Gastroesophageal sphincter (tissue), 4 donors: ENCODE measurements at regions not wholly inside any gene's neighbourhood (a gene's known extent, or its start where the extent isn't known, plus 50 kb on each side); places are given as distances from the start of the nearest gene placed in this dataset.

ENCODE experiments used
- ATAC-seq: fragments of 150-250 bp; one replicate; pipeline ENCODE4 v1.9.1; 2016; ENCODE audit warnings: mild to moderate bottlenecking, moderate library complexity
- H3K27ac ChIP-seq, 4 donors: fragments of 200-600 bp; sonication (generic) in 3 of 4; 1 replicate in 3 of 4; 2 replicates in 1 of 4; pipeline ENCODE4 v1.5.1; 2016 to 2019
- H3K27me3 ChIP-seq: fragments of 200-600 bp; sonication (generic); one replicate; pipeline ENCODE4 v1.5.1; 2019
- H3K36me3 ChIP-seq, 2 donors: fragments of 200-600 bp; sonication (generic); one replicate each; pipeline ENCODE4 v1.5.1; 2019; ENCODE audit warnings: control low read depth in 1 of 2
- H3K4me1 ChIP-seq, 3 donors: fragments of 200-600 bp; sonication (generic); 1 replicate in 2 of 3; 2 replicates in 1 of 3; pipeline ENCODE4 v1.5.1; 2016 to 2019; ENCODE audit warnings: control low read depth in 2 of 3
- H3K4me3 ChIP-seq, 2 donors: fragments of 200-600 bp; sonication (generic); one replicate each; pipeline ENCODE4 v1.5.1; 2019; ENCODE audit warnings: mild to moderate bottlenecking in 1 of 2, moderate library complexity in 1 of 2
- H3K9me3 ChIP-seq, 3 donors: fragments of 200-600 bp; sonication (generic); one replicate each; pipeline ENCODE4 v1.5.1; 2017 to 2019; ENCODE audit warnings: control low read depth in 2 of 3
- EP300 ChIP-seq: sonication (generic); formaldehyde crosslinking; IDR thresholded peaks from one replicate; pipeline ENCODE4 v1.6.1; 2017; ENCODE audit warnings: antibody characterized with exemption, mild to moderate bottlenecking
- POLR2A ChIP-seq, 2 donors: fragments of 450-650 bp; IDR thresholded peaks; one replicate each; pipeline ENCODE4 v1.6.1; 2017; ENCODE audit warnings: antibody characterized with exemption in 2 of 2, mild to moderate bottlenecking in 2 of 2, moderate library complexity in 1 of 2
- POLR2AphosphoS5 ChIP-seq: sonication (generic); formaldehyde crosslinking; IDR thresholded peaks from one replicate; pipeline ENCODE4 v1.6.1; 2017; ENCODE audit warnings: antibody characterized with exemption
- WGBS, 2 donors: methylation state at CpG; one replicate each; pipeline ENCODE4 v1.1.5; 2018; ENCODE audit warnings: low coverage in 1 of 2; 5-methylcytosine and 5-hydroxymethylcytosine counted together
- TF ChIP-seq, protein P1 (sequence below), 4 experiments: fragments of 200-600 bp in 2 of 4; fragments of 450-650 bp in 2 of 4; sonication (generic) in 1 of 4; IDR thresholded peaks; one replicate each; pipeline ENCODE4 v1.5.1; 2017 to 2019; ENCODE audit warnings: antibody characterized with exemption in 4 of 4, mild to moderate bottlenecking in 2 of 4, moderate library complexity in 2 of 4

- 61 to 64% methylated on average over 3 of the region's 3 CpGs for WGBS, 2 donors
- Histone ChIP-seq H3K36me3 (no peaks in the 10 kb centered on the region), H3K27ac (no peak overlapping the region), H3K9me3 (no peaks in the 10 kb centered on the region), H3K4me3 (no peak overlapping the region), H3K4me1 (no peaks in the 10 kb centered on the region), H3K27me3 (no peaks in the 10 kb centered on the region)
- no peak for ATAC-seq
- no peak for TF ChIP-seq POLR2A (IDR thresholded peaks at IDR 0.05)
- TF ChIP-seq, protein P1, sequence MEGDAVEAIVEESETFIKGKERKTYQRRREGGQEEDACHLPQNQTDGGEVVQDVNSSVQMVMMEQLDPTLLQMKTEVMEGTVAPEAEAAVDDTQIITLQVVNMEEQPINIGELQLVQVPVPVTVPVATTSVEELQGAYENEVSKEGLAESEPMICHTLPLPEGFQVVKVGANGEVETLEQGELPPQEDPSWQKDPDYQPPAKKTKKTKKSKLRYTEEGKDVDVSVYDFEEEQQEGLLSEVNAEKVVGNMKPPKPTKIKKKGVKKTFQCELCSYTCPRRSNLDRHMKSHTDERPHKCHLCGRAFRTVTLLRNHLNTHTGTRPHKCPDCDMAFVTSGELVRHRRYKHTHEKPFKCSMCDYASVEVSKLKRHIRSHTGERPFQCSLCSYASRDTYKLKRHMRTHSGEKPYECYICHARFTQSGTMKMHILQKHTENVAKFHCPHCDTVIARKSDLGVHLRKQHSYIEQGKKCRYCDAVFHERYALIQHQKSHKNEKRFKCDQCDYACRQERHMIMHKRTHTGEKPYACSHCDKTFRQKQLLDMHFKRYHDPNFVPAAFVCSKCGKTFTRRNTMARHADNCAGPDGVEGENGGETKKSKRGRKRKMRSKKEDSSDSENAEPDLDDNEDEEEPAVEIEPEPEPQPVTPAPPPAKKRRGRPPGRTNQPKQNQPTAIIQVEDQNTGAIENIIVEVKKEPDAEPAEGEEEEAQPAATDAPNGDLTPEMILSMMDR (IDR thresholded peaks at IDR 0.05), result no peak
- no peak for TF ChIP-seq POLR2AphosphoS5
- TF ChIP-seq EP300, result no peak
Measured at GRCh38 chr4:115249808-115250207, 136.4 kb upstream of the NDST4 start.

GRCh38 chr4:115234405-115235093 is 121.1 kb upstream of the NDST4 start:
- no peak for ATAC-seq
- Histone ChIP-seq H3K4me1 (no peaks in the 10 kb centered on the region), H3K4me3 (no peak overlapping the region), H3K27ac (no peak overlapping the region), H3K9me3 (no peaks in the 10 kb centered on the region), H3K36me3 (no peaks in the 10 kb centered on the region), H3K27me3 (no peaks in the 10 kb centered on the region)
- WGBS, 2 donors, result 39 to 49% methylated on average over 3 of the region's 3 CpGs
- TF ChIP-seq, protein P1 (IDR thresholded peaks at IDR 0.05), result no peak
- TF ChIP-seq POLR2A (IDR thresholded peaks at IDR 0.05), result no peak
- no peak for TF ChIP-seq POLR2AphosphoS5
- no peak for TF ChIP-seq EP300

- WGBS, 2 donors, result 64 to 69% methylated on average over 2 of the region's 2 CpGs
- no peak overlapping the region for H3K27ac ChIP-seq
- H3K36me3 ChIP-seq, result no peaks in the 10 kb centered on the region
- H3K4me1 ChIP-seq, result no peaks in the 10 kb centered on the region
- TF ChIP-seq POLR2A (IDR thresholded peaks at IDR 0.05), result no peak
- no peak for TF ChIP-seq POLR2AphosphoS5
- no peak for TF ChIP-seq EP300
- TF ChIP-seq, protein P1 (IDR thresholded peaks at IDR 0.05), result no peak
- no peak overlapping the region for H3K4me3 ChIP-seq
- ATAC-seq, result no peak
- no peaks in the 10 kb centered on the region for H3K27me3 ChIP-seq
- H3K9me3 ChIP-seq, result no peaks in the 10 kb centered on the region
Measured at GRCh38 chr4:115233600-115233999, 120.2 kb upstream of the NDST4 start.

- H3K36me3 ChIP-seq, result no peaks in the 10 kb centered on the region
- no peaks in the 10 kb centered on the region for H3K9me3 ChIP-seq
- H3K27me3 ChIP-seq, result no peaks in the 10 kb centered on the region
- no peak overlapping the region for H3K27ac ChIP-seq
- TF ChIP-seq POLR2AphosphoS5, result no peak
- TF ChIP-seq POLR2A (IDR thresholded peaks at IDR 0.05), result no peak
- no peak for TF ChIP-seq EP300
- TF ChIP-seq, protein P1 (IDR thresholded peaks at IDR 0.05), result no peak
- no peak overlapping the region for H3K4me3 ChIP-seq
- H3K4me1 ChIP-seq, result no peaks in the 10 kb centered on the region
- no peak for ATAC-seq
Measured at GRCh38 chr4:115229873-115230272, 116.5 kb upstream of the NDST4 start.

- no peaks in the 10 kb centered on the region for H3K4me1 ChIP-seq
- WGBS, 2 donors, result 65 to 73% methylated on average over 2 of the region's 2 CpGs
- H3K27ac ChIP-seq, result no peak overlapping the region
- no peaks in the 10 kb centered on the region for H3K27me3 ChIP-seq
- H3K9me3 ChIP-seq, result no peaks in the 10 kb centered on the region
- no peak for TF ChIP-seq POLR2AphosphoS5
- no peak for TF ChIP-seq POLR2A (IDR thresholded peaks at IDR 0.05)
- TF ChIP-seq, protein P1 (IDR thresholded peaks at IDR 0.05), result no peak
- no peak for TF ChIP-seq EP300
- no peaks in the 10 kb centered on the region for H3K36me3 ChIP-seq
- no peak for ATAC-seq
- H3K4me3 ChIP-seq, result no peak overlapping the region
Measured at GRCh38 chr4:115228851-115229250, 115.4 kb upstream of the NDST4 start.
